Germinal center (tissue), 1 donor: ENCODE measurements at regions not wholly inside any gene's neighbourhood (a gene's known extent, or its start where the extent isn't known, plus 50 kb on each side); places are given as distances from the start of the nearest gene placed in this dataset.

Experiments
- DNase-seq: peaks from one replicate; pipeline ENCODE4 v3.0.0; 2012; ENCODE audit warnings: mixed read lengths, low spot score

DNA sequence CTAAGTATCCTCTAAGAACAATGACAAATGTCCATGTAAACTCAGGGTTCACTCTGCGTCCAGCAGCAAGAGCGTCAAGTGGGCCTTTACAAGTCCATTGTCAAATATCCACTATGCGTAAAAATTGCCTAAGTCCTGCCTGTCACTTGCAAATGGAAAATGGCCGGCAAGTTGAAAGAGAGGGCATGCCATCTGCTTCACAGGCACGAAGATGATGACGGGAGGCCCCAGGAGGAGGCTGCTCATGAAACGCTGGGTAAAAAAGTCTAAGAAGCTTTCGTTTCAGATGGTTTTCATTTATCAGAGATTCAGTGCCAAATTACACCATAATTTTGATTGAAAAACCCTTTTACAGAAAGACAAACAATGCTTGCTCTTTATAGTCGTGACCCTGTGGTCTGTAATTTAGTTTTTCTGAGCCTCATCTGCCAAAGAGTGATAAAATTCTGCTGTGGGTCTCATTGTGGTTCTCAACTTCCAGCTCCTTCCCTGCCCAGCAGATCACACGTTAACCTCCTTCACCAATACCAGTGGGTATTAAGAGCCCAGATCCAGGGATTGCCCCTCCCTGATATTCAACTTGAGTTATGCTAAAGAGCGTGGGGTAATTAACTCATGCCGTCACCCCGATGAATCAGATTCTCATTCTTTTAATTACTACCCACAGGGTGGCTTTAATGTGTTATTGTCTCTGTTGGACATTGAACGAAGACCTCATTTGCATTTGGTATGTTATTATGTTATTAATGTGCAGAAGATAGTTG lies 160.2 kb upstream of the ALKAL2 start:
- no peak for DNase-seq

DNA sequence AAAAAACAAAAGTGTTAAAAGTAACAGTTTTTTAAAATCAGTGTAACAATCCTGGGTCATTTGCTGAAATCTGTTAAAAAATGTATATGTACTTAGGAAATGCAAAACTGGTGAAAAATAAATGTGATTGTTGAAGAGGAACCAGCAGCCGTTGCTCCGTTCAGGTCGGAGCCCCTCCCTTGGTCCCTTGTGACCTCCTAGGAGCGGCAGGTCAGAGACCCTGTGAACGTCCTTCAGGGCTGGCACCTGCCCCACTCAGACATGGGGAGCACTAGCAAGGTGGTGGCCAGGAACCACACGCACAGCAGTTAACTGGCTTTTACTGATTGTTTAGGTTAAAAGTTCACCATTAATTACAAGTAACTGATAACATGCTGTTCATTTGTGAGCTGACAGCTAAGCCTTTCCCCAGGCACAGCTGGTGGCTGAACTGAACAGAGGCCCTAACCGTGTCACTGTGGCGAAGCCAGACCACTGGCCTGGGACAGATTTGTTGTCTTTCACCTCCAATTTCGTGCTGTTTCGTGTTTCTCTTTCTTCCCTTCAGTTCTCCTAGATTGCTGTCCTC lies 159.2 kb upstream of the ALKAL2 start:
- no peak for DNase-seq

DNA sequence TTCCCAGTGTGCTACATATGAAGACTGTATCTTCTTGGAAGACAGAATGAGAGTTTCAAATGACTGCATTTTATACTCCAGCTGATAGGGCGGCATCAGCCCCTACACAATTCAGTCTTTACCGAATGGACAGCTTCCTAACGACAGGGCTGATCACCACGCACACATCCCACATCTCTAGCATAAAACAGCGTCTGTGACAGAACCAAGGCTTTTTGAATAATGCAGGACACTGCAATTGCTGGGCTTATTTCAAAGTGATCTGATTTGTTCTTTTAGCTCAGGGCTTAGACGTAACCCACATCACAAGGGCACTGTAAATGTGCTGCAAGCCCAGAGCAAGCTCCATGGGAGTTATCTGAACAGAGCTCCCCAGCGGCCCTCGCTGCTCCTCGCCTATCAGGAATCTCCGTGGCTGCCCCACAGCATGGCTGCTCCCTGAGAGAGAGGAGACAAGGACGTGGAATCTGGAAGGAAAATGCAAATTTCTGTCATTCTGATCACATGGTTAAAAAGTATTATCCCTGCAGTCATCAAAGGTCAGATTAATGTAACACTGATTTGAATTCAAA lies 158.5 kb upstream of the ALKAL2 start:
- no peak for DNase-seq

DNA sequence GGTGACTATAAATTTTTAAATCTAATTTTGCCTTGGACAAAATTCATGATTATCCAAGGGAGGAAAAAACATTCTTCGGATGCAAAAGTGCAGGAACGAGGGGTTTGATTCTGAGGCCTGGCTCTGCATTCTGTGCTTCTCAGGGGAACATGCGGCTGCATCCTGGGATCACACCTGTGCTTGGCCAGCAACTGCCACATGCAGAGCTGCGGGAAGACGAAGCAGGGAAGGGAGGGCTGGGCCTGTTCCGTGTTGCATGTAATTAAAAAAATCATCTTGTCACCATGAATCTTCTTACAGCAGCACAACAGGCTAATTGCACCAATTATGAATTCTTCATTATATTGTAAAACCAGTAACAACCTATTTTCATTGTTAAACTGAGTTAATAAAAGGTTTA lies 158.0 kb upstream of the ALKAL2 start:
- DNase-seq = no peak

DNA sequence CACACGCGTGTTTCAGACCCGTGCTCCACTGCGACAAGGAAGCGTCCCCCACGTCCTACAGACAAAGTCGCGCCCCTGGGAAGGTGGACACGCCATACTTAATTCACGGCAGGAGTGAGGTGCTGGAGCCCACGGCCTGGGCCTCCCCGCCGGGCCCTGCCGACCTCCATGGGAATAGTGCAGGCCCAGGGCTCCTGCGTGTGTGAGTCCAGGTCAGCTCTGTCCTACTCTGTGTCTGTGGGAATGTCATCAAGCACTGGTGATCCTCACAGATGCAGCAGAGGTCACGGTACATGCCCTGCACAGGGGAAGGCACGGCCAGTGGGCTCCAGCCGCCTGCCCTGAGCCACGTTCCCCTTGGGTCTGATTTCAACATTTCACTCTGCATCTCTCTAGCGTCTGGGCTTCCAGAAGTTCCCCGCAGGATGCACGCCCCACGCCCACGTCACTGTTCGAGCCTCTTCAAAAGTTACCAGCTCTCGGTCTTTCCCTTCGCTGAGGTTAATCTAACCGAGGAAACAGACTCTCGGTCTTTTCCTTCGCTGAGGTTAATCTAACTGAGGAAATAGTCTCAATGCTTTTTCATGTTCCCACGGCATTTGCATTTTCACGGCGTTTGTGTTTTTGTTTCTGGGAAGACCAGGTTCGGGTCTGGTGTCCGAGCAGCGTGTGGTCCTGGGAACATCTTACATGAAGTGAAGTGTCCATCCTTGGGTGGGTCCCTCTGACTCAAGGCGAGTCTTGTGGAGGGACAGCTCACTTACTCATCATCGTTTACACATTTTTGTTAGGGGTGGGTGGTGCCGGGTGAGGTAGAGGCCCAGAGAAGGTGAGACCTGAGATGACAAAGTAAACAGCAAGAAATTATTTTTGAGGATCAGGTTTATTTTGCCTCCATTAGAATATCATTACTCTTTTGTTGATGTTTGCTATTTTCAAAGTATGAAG lies 157.3 kb upstream of the ALKAL2 start:
- no peak for DNase-seq

DNA sequence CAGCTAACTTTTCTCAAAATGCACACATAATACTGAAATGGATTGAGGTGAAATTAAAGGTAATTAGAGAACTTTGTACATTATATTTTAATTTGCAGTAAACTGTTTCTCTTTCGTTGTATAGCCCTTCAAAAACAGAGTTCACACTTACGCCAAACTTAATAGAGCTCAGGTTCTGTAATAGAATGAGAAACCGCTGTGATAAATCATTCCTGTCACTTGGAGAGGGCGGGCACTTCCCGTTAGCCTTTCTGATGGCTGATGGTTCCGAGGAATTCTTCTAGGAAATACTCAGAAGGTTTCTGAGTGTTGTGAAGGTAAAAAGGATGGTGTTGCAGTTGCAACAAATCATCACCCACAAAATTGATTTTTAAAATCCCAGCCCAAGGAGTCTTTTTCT lies 155.8 kb upstream of the ALKAL2 start:
- no peak for DNase-seq

DNA sequence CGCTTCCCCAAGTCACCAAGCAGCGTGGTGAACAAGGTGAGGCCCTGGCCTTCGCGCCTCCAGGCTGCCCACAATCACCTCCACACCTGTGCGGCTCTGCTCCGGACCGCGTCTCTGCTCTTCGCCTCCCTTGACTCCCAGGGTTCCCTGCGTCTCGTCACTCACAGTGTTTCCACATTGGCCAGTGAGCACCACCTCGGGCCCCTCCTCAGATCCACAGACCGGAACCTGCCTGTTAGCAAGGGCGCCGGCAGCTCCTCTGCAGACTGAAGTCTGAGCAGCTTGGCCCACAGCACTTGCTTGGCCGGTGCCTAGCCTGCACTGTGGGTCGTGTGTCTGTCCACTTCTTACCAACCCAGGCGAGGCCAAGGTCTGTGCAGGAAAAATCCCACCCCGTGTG lies 155.3 kb upstream of the ALKAL2 start:
- peak; percentile 41 for DNase-seq

DNA sequence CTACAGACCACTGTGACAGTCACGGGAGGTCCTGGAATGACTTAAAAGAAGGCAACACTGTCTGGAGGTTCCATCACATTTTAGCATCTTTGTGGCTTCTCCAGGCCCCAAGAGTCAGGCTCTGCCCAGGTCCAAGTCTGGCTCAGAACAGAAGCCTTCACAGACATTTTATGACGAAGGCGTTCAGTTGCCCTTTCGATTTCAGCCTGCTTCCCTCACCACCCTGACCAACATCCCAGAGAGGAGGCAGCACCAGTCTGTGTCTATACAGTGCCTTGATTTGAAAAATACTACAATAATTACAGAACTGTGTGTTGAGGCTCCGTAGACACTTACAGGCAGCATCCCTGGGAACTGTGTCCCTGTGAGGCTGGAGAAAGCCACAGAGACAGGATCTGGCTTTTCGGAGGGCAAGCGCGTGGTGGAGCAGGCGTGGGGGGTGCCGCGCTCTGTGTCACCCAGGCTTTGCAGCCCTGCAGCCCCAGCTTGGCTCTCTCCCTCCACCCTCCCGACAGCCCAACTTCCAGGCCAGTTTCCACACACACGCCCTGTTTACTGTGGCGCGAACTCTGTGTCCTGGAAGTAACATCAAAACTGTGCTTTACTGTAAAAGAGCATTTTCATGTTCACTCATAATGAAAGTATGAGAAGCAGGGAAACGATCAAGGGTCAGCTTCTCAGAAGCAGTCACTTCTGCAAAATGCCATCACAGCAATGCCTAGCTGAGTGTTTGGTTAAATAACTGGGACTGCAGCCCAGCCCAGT lies 153.5 kb upstream of the ALKAL2 start:
- DNase-seq = peak; percentile 16

DNA sequence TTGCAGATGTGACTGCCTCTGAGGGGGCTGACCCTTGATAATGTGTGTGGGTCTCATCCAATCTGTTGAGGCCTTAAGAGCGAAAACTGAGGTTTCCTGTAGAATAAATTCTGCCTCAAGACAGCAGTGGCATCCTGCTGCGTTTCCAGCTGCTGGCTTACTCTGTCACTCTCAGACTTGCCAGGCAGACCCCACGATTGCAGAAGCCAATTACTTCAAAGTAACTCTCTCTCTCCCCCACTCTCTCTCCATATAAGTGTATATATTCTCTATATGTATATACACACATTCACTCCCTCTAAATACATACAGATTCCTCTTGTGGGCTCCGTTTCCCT lies 152.5 kb upstream of the ALKAL2 start:
- no peak for DNase-seq

DNA sequence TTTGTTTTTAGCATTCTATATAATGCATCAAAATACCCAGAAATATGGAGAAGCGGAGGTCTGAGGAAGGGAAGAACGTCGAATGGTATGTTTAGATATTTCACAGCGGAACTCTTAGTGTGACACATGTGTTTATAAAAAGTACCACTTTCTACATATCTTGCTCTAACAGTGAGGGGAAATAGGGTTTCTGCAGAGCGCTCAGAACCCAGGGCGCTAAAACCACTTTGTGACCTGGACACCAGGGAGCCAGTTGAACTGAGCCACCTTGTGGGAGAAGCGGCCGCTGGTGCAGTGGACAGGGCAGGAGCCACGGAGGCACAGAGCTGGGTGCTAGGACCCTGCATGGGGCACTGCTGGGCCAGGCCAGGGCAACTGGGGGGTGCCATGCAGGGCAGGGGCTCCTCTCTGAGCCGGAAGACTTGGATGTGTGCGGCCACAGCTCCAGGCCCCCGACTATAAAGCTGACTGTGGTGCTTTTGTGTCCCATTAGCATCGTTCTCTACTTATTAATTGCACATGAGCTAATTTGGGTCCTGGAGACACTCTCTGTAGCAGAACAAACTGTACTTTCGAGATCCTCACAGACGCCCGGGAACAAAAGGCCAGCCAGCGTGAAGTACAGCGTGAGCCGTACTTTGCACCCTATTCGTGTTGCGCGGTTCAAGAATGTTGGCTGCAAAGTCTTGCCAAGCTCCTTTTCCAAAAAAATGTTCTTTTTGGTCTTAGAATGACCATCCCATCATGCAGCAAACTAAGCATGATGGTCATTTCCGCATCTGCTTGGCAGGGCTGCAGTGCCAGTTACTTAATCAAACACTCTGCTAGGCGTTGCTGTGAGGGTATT lies 151.9 kb upstream of the ALKAL2 start:
- DNase-seq = no peak

DNA sequence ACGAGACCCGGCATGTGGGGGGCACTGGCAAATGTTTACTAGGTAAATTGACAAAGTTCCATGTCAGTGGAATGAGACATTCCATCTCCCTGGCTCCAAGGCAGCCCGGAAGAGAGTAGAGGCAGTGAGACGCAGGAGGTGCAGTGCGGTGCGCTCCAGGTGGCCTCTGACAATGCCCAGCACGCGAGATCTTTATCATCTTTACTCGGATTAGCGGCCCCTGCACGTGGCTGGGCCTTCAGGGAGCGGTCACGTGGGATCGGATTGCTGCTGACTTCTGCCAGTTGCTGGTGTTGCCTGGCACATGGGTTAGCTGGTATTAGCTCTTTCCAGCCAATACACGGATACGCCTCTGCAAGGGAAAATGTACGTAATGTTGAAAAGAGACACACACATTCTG lies 151.2 kb upstream of the ALKAL2 start:
- no peak for DNase-seq

DNA sequence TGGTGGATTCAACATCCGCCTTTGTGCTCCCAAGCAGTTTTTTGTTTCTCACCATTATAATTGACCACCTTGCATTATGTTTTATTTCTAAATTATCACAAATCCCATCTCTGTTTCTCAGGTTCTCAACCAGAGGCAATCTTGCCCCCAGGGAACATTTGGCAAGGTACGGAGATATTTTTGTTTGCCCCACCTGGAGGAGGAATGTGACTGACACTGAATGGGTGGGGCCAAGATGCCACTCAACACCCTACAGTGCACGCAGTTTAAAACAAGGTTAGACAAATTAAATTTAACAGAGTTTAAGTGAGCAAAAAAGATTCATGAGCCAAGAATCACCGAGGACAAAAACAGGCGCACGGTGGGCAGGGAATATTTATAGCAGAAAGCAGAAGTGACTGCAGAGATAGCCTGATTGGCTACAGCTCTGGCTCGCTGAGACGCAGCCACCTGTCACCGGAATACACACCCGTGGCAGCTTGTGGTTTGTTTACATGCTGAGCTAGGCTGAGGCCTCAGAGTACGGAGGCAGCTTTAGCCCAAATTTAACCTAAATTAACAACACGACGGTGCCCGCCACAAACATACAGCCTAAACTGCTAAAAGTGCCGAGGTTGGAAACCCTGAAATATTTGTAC lies 150.0 kb upstream of the ALKAL2 start:
- peak; percentile 93 for DNase-seq

DNA sequence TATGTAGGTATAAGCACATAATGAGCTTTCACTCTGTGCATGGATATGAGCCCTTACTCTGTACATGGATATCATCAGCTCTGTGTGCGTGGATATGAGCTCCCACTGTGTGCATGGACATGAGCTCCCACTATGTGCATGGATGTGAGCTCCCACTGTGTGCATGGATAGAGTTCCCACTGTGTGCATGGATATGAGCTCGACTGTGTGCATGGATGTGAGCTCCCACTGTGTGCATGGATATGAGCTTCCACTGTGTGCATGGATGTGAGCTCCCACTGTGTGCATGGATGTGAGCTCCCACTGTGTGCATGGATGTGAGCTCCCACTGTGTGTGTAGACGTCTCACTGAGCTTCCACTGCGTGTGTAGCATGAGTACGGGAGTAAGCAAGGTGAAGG lies 149.3 kb upstream of the ALKAL2 start:
- no peak for DNase-seq

DNA sequence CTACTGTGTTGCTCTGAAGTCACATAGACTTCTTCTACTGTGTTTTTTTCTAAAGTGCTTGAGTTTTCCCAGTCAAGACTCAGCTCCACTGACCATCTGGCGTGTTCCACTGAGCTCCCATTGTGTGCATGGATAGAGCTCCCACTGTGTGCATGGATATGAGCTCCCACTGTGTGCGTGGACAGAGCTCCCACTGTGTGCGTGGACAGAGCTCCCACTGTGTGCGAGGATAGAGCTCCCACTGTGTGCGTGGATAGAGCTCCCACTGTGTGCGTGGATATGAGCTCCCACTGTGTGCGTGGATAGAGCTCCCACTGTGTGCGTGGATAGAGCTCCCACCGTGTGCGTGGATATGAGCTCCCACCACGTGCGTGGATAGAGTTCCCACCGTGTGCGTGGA lies 148.3 kb upstream of the ALKAL2 start:
- DNase-seq = no peak

DNA sequence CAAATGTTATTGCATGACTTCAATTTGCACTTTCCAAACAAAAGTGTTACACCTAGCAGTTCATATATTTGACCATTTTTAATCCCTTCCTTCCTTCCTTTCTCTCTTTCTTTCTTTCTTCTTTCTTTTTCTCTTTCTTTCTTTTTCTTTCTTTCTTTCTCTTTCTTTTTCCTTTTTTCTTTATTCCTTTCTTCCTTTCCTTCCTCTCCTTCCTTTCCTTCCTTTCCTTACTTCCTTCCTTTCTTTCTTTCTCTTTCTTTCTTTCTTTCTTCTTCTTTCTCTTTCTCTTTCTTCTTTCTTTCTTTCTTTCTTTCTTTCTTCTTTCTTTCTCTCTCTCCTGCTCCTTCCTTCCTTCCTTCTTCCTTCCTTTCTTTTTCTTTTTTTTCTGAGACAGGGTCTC lies 146.7 kb upstream of the ALKAL2 start:
- DNase-seq = no peak

DNA sequence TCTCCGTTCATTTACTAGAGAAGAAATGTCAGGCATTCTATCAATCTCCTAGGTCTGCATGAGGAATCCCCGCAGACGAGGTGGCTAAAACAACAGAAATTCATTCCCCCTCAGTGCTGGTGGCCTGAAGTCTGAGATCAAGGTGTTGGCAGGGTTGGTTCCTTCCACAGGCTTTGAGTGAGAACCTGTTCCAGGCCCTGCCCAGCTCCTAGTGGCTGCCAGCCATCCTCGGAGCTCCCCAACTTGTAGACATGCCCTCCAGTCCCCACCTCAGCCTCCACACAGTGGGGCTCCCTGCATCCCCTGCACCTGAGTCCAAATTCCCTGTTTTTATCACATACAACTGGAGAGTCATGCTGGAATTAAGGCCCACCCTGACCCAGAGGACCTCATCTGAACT lies 145.3 kb upstream of the ALKAL2 start:
- no peak for DNase-seq

DNA sequence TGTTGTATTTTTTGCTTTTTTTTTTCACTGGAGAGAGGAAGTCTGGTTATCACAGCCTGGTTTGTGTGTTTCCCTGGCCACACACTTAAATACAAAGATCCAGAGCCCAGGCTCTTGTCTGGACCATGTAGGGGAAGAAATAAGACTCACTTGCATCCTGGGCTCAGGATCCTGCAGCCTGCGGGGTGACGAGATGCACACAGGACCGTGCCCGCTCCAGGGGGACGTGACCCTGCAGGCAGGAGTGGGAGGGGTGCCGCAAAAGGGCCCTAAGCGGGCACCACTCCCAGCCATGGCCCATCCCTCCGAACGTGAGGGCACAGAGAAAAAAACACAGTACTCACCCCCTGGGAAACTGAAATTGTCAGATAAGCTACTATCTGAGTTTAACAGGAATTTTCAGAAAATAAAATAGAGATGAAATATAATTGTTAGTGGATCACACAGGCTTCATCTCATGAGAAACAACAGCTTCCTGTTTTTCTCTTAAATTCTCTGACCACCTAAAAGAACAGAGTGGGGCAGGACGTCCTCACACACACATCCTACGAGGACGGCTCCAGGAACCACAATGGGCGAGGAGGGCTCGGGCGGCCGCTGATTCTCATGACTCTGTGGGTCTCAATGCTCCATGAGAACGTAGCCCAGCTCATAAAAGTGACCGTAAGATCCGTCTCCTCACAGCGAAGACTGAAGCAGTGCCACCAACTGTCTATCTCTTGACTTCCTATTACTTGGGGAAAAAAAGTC lies 142.6 kb upstream of the ALKAL2 start:
- DNase-seq = no peak

DNA sequence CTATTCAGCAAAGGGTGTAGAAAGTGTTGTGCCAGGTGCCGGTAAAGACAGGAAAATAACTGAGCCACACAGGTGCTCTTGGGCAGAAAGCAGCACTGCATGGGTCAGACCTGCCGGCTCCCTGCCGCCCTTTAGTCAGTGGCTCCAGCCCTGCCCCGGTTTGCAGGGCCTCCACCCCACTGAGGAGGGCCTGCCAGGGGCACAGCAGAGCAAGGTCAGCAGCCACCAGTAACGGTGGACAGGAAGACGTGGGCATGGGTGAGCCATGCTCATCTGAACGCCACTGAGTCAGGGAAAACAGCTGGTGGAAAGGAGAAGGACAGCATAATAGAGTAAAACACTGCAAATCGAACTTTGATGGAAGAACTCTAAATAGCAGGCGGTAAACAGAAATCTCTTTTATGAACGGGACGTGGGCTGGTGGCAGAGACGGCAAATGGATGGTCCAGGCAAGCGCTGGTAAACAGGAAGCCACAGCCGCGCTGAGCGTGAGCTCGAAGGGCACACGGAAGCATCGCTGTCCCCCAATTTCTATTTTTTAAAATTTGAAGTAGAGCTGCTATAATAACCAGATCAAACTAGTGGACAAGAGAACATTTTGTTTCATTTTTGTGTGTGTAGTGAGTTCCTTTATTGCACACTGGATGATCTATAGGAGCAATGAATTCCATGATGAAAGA lies 141.8 kb upstream of the ALKAL2 start:
- peak; percentile 25 for DNase-seq

DNA sequence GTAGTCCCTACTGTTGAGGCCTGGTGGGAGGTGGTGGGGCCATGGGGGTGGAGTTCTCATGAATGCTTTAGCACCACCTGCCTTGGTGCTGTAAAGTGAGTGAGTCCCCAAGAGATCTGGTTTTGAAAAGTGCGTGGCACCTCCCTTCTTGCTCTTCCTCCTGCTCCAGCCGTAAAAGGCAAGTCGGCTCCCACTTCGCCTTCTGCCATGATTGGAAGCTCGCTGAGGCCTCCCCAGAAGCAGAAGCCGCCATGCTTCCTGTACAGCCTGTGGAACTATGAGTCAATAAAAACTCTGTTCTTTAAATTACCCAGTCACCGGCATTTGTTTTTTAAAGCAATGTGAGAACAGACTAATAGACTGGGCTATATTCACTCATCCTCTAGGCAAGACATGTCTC lies 141.3 kb upstream of the ALKAL2 start:
- DNase-seq = no peak
